22Rv1 (cell line): ENCODE measurements at regions not wholly inside any gene's neighbourhood (a gene's known extent, or its start where the extent isn't known, plus 50 kb on each side); places are given as distances from the start of the nearest gene placed in this dataset.

ENCODE experiments used
- H3K27ac ChIP-seq: fragments of 450-650 bp; 2 replicates; pipeline ENCODE4 v1.5.1; 2017
- ZFX ChIP-seq: fragments of 450-650 bp; IDR thresholded peaks from 2 replicates; pipeline ENCODE4 v1.6.1; 2017; ENCODE audit warnings: antibody characterized with exemption, borderline replicate concordance
- TF ChIP-seq, protein P1 (sequence below): fragments of 450-650 bp; IDR thresholded peaks from 2 replicates; pipeline ENCODE4 v1.5.1; 2017; ENCODE audit warnings: mild to moderate bottlenecking

DNA sequence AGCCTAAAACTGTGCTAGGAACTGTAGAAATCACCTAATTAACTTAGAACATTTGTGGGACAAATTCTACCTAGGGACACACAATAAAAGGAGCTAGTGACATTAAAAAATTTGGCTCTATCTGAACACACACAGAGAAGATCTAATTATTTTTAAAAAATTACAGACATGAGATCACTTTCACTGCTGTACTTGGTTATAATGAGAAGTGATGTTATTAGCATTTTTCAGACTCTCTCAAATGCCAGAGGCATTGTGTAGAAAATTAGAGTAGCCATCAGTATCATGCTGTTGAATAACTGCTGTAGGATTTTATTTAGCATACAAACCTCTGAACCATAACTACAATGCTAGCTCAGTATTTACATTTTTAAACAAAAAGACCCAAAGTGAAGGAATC, 109.1 kb upstream of the ANK2 start:
- TF ChIP-seq, protein P1, sequence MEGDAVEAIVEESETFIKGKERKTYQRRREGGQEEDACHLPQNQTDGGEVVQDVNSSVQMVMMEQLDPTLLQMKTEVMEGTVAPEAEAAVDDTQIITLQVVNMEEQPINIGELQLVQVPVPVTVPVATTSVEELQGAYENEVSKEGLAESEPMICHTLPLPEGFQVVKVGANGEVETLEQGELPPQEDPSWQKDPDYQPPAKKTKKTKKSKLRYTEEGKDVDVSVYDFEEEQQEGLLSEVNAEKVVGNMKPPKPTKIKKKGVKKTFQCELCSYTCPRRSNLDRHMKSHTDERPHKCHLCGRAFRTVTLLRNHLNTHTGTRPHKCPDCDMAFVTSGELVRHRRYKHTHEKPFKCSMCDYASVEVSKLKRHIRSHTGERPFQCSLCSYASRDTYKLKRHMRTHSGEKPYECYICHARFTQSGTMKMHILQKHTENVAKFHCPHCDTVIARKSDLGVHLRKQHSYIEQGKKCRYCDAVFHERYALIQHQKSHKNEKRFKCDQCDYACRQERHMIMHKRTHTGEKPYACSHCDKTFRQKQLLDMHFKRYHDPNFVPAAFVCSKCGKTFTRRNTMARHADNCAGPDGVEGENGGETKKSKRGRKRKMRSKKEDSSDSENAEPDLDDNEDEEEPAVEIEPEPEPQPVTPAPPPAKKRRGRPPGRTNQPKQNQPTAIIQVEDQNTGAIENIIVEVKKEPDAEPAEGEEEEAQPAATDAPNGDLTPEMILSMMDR, result no peak
- TF ChIP-seq ZFX, result no peak
- H3K27ac ChIP-seq, result no peak overlapping the region

DNA sequence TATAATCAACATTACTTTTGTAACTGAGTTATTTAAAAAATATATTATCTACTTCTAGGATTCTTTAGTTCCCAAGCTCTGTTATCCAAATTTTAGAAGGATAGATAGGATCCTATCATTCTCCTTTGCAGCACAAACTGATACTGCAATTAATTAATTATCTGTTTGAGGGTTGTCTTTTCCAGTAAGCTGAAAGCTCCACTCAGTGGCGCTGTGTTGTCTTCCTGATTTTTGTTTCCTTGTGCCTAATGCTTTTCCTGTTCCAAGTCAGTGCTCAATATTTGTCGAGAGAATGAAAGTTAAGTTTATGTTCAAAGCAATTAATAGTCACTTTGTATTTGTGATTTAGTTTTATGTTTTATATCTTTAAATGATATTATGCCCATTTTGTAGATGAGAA, 107.4 kb upstream of the ANK2 start:
- H3K27ac ChIP-seq, result no peak overlapping the region
- TF ChIP-seq ZFX, result no peak
- TF ChIP-seq, protein P1, result peak; percentile 19; the same call in 1 of the 2 replicates

GRCh38 chr4:112942997-112943396, 106.5 kb upstream of the ANK2 start:
- TF ChIP-seq, protein P1, result no peak
- no peak for TF ChIP-seq ZFX
- H3K27ac ChIP-seq, result no peak overlapping the region

DNA sequence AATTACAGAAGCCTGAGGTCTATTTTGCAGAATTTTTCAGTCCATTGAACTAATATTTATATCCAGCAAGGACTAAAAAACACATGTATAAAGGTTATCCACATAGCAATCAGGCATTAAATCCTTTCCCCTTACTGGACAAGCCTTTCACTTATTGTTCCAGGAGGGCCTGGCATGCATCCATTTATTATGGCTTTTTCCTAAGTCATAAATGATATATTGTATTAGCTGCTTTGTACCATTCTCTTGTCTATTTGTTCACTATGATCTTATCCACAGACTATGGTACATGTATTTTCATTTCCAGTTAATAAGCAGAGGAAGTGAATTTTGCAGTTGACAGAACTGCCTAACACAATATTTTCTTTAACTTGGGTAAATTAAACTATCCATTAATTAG, 105.4 kb upstream of the ANK2 start:
- TF ChIP-seq, protein P1, result no peak
- TF ChIP-seq ZFX, result no peak
- no peak overlapping the region for H3K27ac ChIP-seq

DNA sequence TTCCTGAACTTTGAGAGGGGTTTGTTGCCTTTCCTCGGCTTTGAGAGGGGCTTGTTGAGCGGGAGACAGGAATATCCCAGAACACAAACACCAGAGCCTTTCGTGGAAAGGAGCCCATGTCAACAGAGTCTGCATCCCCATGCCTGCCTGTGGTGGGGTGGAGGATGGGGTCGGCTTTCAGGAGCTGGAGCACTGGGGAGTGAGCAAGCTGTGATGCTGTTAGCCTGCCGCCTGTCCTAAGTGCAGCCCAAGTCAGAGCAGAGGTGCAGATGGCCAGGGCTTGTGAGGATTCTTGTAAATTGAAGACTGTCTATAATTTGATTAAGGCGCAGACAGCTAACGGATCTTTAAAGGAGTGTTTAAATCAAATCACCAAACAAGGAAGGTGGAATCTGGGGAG, 103.3 kb upstream of the ANK2 start:
- no peak overlapping the region for H3K27ac ChIP-seq
- no peak for TF ChIP-seq ZFX
- TF ChIP-seq, protein P1, result no peak

GRCh38 chr4:112947616-112948015, 101.8 kb upstream of the ANK2 start:
- TF ChIP-seq ZFX, result no peak
- TF ChIP-seq, protein P1, result no peak
- no peak overlapping the region for H3K27ac ChIP-seq

- H3K27ac ChIP-seq, result no peak overlapping the region
- TF ChIP-seq, protein P1, result peak; percentile 83
- TF ChIP-seq ZFX, result no peak
Measured at GRCh38 chr4:112951362-112952312, 97.8 kb upstream of the ANK2 start.
